Activated CD4-positive, alpha-beta T cell treated with anti-CD3 and anti-CD28 coated beads for 36 hours (primary cell): ENCODE measurements at regions not wholly inside any gene's neighbourhood (a gene's known extent, or its start where the extent isn't known, plus 50 kb on each side); places are given as distances from the start of the nearest gene placed in this dataset.

ENCODE experiments used
- ATAC-seq: fragments of 200-7000 bp; cut with Tn5 transposase; one replicate; pipeline ENCODE4 v1.10.0; 2021; ENCODE audit warnings: mild to moderate bottlenecking, moderate library complexity
- CTCF ChIA-PET: fragments of 350-600 bp; sonication (Branson Sonifier 250); formaldehyde crosslinking; loops from one replicate; lab custom pipeline; 2021; ENCODE audit warnings: antibody characterized with exemption; lab: Charles Lee
- POLR2A ChIA-PET: fragments of 350-600 bp; sonication (Branson Sonifier 250); formaldehyde crosslinking; loops from one replicate; lab custom pipeline; 2021; ENCODE audit warnings: antibody characterized with exemption, inconsistent platforms; lab: Charles Lee
- DNase-seq: peaks from one replicate; pipeline ENCODE4 v3.0.0-alpha.2; 2020
- H3K27ac Mint-ChIP-seq: one replicate; pipeline ENCODE4 v1.8.0; 2021; ENCODE audit warnings: mixed read lengths
- H3K27me3 Mint-ChIP-seq: one replicate; pipeline ENCODE4 v1.8.0; 2021; ENCODE audit warnings: mixed read lengths
- H3K36me3 Mint-ChIP-seq: one replicate; pipeline ENCODE4 v1.8.0; 2021; ENCODE audit warnings: low read depth, mixed read lengths
- H3K4me1 Mint-ChIP-seq: one replicate; pipeline ENCODE4 v1.8.0; 2021; ENCODE audit warnings: mixed read lengths
- H3K4me3 Mint-ChIP-seq: one replicate; pipeline ENCODE4 v1.8.0; 2021; ENCODE audit warnings: mild to moderate bottlenecking, moderate library complexity, mixed read lengths
- H3K9me3 Mint-ChIP-seq: one replicate; pipeline ENCODE4 v1.8.0; 2021; ENCODE audit warnings: low read depth, mixed read lengths
- intact Hi-C, 2 experiments: fragments of 100-400 bp; cut with DNase I in 1 of 2; cut with micrococcal nuclease in 1 of 2; formaldehyde crosslinking; loops; one replicate each; pipeline versions ENCODE4 v1.14.2 to v1.15.1; 2022 to 2024; cut with DNase I, micrococcal nuclease

DNA sequence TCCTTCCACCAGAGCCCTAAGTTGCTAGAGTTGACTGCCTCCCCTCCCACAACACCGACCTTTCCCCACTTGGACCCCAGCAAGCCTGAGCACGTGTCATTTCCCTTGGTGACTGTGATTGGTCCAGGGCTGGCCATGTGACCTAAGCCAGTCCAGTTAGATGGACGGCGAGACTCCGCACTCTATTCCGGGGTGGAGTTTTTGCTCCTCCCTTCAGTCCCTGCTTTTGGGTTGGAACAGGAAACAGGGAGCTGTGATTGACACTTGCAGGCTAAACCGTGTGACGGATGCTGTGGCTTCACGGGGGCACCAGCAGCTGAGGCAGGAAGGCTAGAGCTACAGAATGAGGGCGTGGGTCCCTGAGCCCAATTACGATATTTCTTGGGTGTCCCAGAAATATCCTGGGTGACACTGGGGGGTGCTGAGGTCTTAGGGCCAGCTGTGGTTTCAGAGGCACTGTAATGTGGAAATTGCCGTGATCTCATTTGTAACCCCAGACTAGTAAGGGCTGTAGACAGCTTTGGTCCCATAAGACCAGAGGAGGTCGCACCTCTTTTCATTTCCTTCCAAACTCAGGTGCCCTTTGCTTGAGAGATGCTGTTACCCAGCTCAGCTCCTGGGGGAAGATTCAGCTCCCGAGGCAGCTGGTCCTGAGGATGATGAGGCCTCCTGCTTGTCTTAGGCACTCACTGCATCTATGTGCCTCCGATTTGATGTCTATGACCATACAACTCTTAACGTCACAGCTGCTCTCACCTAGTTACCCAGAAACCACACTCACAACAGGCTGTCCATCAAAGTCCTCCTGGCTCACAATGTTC, 102.7 kb upstream of the NPTX2 start:
- Mint-ChIP-seq H3K27ac (no peak overlapping the region), H3K27me3 (peaks cover 2% of the 10 kb centered on the region), H3K4me3 (no peak overlapping the region), H3K9me3 (no peaks in the 10 kb centered on the region), H3K4me1 (no peaks in the 10 kb centered on the region), H3K36me3 (no peaks in the 10 kb centered on the region)
- ChIA-PET POLR2A (no interaction called here), CTCF (no interaction called here)
- intact Hi-C loops = no loop called here
- no peak for ATAC-seq
- no peak for DNase-seq

DNA sequence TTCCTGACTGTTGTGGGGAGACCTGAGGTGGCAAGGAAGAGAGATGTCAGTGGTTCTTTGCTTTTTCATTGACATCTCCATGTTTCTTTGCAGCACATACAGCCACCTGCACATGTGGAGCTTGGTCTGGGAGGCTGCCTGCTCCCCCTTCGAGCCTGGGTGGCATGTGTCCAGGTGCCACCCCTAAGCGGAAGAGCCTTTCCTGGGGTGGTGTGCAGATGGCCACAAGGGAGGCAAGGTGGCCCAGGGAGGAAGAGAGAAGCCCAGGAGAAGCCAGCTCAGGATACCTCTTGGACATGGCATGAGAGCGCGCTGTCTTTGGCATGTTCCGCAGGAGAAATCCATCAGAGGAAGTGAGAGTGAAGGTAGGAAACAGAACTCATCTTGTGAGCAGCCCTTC, 105.9 kb upstream of the NPTX2 start:
- ATAC-seq (no peak), DNase-seq (no peak)
- Mint-ChIP-seq H3K27me3 (peaks cover 5% of the 10 kb centered on the region), H3K9me3 (no peaks in the 10 kb centered on the region), H3K4me3 (no peak overlapping the region), H3K36me3 (no peaks in the 10 kb centered on the region), H3K4me1 (no peaks in the 10 kb centered on the region), H3K27ac (no peak overlapping the region)
- intact Hi-C loops = no loop called here
- CTCF ChIA-PET = no interaction called here
- POLR2A ChIA-PET = no interaction called here

DNA sequence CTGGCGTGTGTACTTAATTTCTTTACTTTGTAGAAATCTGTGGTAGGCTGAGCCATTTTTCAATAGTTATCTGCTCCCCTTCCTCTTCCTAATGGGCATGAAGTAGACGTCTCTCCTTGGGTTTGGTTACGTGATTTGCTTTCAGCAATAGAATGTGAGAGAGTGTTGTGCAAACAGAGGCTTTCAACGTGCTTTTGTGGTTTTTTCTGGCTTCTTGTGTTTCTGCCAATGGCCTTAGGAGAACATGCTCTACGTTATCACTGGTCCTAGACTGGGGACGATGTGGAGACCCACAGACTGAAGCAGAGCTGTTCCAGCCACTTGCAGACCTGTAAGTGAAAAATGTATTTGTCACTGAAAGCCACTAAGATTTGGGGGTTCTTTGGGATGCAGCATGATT, 107.2 kb upstream of the NPTX2 start:
- CTCF ChIA-PET = interaction anchor here (0.5 kb wide), 1 partner anchor 103 kb away, joined by 3 read pairs; no protein-coding TSS in a partner anchor
- POLR2A ChIA-PET = interaction anchor here (0.7 kb wide), 1 partner anchor 315 kb away, joined by 4 read pairs; no protein-coding TSS in a partner anchor
- intact Hi-C loops = no loop called here

DNA sequence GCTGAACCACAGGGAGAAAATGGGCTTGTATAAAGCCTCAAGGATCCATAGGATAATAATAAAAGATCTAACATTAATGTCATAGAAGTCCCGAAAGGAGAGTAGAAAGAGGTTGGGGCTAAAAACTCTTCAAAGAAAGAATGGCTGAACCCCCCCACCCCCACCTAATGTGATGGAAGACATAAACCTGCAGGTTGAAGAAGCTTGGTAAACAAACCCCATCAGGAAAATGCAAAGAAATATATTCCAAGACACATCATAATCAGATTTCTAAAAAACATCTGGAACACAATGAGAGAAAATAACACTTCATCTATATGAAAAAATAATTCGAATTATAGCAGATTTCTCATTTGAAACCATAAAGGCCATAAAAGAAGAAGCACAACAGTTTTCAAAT, 105.6 kb upstream of the BAIAP2L1 start:
- H3K9me3 Mint-ChIP-seq = peaks cover 2% of the 10 kb centered on the region
- POLR2A ChIA-PET = no interaction called here
- DNase-seq = no peak
- H3K4me1 Mint-ChIP-seq = no peaks in the 10 kb centered on the region
- H3K36me3 Mint-ChIP-seq = no peaks in the 10 kb centered on the region
- intact Hi-C loops = no loop called here
- no peak overlapping the region for H3K4me3 Mint-ChIP-seq
- H3K27ac Mint-ChIP-seq = no peak overlapping the region
- no peak for ATAC-seq
- peaks cover 7% of the 10 kb centered on the region for H3K27me3 Mint-ChIP-seq
- CTCF ChIA-PET = interaction anchor here (0.7 kb wide), 1 partner anchor 149 kb away, joined by 3 read pairs; no protein-coding TSS in a partner anchor

More for the DNA sequence above, 107.2 kb upstream of the NPTX2 start:
- Mint-ChIP-seq H3K27me3 (peaks cover 5% of the 10 kb centered on the region), H3K36me3 (no peaks in the 10 kb centered on the region), H3K4me3 (no peak overlapping the region), H3K27ac (no peak overlapping the region), H3K9me3 (peaks cover 2% of the 10 kb centered on the region), H3K4me1 (no peaks in the 10 kb centered on the region)
- no peak for ATAC-seq
- no peak for DNase-seq

DNA sequence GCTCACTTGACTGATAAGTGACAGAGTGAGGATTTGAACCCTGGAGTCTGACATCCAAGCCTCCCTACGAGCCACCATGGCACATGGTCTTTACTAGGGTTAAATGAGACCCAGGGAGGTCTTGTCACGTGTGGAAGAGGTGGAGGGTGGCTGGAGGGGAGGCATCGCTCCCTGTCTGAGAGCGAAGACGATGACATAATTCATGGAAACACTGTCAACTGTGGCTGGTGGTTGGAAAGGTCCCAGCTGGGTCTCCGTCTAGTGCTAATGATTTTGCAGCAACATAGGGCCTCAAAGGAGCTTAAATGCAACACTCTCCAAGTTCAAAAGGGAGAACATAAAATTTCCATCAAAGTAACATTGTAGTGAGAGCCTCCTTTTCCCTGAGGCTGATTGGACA, 99.9 kb upstream of the BAIAP2L1 start:
- ATAC-seq = no peak
- H3K4me3 Mint-ChIP-seq = no peak overlapping the region
- intact Hi-C loops = no loop called here
- no peaks in the 10 kb centered on the region for H3K4me1 Mint-ChIP-seq
- DNase-seq = no peak
- no peak overlapping the region for H3K27ac Mint-ChIP-seq
- H3K9me3 Mint-ChIP-seq = peaks cover 17% of the 10 kb centered on the region
- H3K36me3 Mint-ChIP-seq = no peaks in the 10 kb centered on the region
- ChIA-PET POLR2A (no interaction called here), CTCF (interaction anchor here (0.6 kb wide), 1 partner anchor 75 kb away, joined by 3 read pairs; no protein-coding TSS in a partner anchor)
- peaks cover 4% of the 10 kb centered on the region for H3K27me3 Mint-ChIP-seq

DNA sequence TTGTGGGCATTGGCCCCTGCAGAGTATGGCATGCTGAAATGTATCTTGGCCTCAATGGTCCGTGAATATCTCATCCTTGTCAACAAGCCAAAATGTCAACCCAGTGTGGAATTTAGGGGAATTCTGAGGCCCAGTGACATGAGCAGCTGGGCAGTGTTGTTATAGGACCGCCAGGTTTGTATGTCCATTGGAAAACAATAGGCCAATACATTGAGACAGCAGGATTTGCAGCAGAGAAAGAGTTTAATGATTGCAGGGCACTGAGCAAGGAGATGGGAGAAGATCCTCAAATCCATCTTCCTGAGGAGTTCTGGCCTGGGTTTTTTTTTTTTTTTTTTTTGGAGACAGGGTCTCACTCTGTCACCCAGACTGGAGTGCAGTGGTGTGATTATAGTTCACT, 95.7 kb upstream of the BAIAP2L1 start:
- CTCF ChIA-PET = interaction anchor here (1.0 kb wide), 1 partner anchor 64 kb away, joined by 3 read pairs; no protein-coding TSS in a partner anchor
- no peaks in the 10 kb centered on the region for H3K4me1 Mint-ChIP-seq
- DNase-seq (no peak), ATAC-seq (no peak)
- POLR2A ChIA-PET = no interaction called here
- H3K36me3 Mint-ChIP-seq = no peaks in the 10 kb centered on the region
- H3K27ac Mint-ChIP-seq = no peak overlapping the region
- intact Hi-C loops = no loop called here
- H3K27me3 Mint-ChIP-seq = peaks cover 2% of the 10 kb centered on the region
- no peak overlapping the region for H3K4me3 Mint-ChIP-seq
- peaks cover 21% of the 10 kb centered on the region for H3K9me3 Mint-ChIP-seq

DNA sequence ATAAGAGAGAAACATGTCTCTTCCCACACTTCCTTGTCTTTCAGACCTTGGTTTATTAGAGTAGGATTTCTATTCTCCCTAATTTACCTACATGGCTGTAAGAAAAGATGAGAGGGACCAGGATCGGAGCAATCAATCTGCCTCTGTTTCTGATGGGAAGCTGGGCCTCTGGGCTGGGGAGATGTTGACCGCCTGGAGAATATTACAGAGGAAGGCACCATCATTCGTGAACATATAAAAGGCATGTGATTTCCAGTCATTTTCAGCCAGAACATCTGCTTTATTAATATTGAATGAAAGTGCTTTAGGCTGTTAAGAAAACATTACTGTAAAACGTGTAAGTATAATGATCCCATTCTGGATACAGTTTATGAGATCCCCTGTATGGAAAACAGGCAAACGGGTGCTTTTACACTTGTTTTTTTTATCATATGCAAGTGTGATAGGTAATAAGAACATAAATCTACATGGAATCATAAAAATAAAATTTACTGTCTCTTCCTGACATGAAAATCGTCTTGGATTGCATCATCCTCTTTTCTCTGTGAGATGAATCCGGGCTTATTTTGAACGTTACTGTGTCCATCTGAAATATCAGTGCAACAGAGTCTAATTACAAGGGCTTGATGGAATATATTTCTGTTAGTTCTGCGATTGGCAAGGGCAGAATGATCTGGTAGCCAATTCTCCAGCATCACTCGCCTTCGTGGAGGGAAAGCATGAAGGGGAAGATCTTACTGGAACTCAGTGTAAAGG, 94.5 kb upstream of the BAIAP2L1 start:
- no peak for ATAC-seq
- H3K36me3 Mint-ChIP-seq = no peaks in the 10 kb centered on the region
- H3K9me3 Mint-ChIP-seq = peaks cover 21% of the 10 kb centered on the region
- peaks cover 2% of the 10 kb centered on the region for H3K27me3 Mint-ChIP-seq
- ChIA-PET POLR2A (no interaction called here), CTCF (no interaction called here)
- no peak overlapping the region for H3K27ac Mint-ChIP-seq
- no peak overlapping the region for H3K4me3 Mint-ChIP-seq
- H3K4me1 Mint-ChIP-seq = no peaks in the 10 kb centered on the region
- no peak for DNase-seq
- intact Hi-C loops = no loop called here

DNA sequence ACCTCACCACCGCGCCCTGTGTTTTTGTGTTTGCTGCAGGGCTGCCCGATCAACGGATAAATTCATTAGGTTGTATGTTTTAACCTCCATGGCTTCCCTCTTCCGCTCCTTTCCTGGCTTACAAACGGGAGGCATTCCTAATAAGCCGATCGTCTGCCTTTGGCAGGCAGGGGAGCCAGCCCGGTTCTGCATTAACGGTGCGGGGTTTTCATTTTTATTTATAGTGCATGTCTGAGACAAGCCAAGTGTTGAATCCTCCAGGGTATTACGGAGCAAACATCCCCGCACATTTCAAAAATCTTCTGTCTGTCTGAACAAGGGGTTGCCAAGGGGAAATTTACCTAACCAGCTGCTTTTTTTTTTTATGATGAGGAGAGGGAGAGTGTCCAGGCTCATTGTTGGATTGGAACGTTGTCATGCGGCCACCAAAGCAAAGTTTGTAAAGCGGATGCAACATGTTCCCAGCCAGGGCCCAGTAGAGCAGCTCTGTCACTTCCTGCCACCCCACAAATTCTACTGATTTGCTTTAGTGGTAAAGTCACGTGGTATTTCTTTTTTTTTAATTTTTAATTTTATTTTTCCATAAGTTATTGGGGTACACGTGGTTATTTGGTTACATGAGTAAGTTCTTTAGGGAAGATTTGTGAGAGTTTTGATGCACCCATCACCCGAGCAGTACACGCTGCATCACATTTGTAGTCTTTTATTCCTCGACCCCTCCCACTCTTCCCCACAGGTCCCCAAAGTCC, 92.3 kb upstream of the BAIAP2L1 start:
- Mint-ChIP-seq H3K9me3 (peaks cover 15% of the 10 kb centered on the region), H3K36me3 (no peaks in the 10 kb centered on the region), H3K27ac (no peak overlapping the region), H3K4me3 (no peak overlapping the region), H3K27me3 (no peaks in the 10 kb centered on the region), H3K4me1 (no peaks in the 10 kb centered on the region)
- ATAC-seq (no peak), DNase-seq (no peak)
- CTCF ChIA-PET = no interaction called here
- intact Hi-C loops = no loop called here
- POLR2A ChIA-PET = no interaction called here

DNA sequence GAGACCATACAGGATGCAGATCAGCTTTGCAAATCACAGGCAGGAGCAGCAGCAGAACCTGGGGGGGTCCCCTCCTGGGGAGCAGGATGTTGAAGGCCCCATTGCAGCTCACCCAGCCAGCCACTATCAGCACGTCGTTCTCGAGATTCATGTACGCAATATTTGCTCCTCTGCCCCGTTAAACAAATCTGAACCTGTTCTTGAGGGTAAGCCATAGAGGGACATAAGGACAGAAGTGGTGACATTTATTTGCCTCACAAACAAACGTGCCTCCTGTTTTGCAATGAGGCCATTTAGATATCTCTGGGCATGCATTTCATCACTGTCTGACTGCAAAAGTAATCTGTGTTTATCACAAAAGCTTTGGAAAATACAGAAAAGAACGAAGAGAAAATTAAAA, 87.3 kb upstream of the BAIAP2L1 start:
- DNase-seq = no peak
- CTCF ChIA-PET = interaction anchor here (0.6 to 0.7 kb wide), 2 partner anchors 72 to 1040 kb away, joined by 3 read pairs; no protein-coding TSS in a partner anchor
- Mint-ChIP-seq H3K4me3 (no peak overlapping the region), H3K4me1 (no peaks in the 10 kb centered on the region), H3K9me3 (no peaks in the 10 kb centered on the region), H3K36me3 (no peaks in the 10 kb centered on the region), H3K27me3 (peaks cover 5% of the 10 kb centered on the region), H3K27ac (no peak overlapping the region)
- ATAC-seq = no peak
- POLR2A ChIA-PET = no interaction called here
- intact Hi-C loops = no loop called here

DNA sequence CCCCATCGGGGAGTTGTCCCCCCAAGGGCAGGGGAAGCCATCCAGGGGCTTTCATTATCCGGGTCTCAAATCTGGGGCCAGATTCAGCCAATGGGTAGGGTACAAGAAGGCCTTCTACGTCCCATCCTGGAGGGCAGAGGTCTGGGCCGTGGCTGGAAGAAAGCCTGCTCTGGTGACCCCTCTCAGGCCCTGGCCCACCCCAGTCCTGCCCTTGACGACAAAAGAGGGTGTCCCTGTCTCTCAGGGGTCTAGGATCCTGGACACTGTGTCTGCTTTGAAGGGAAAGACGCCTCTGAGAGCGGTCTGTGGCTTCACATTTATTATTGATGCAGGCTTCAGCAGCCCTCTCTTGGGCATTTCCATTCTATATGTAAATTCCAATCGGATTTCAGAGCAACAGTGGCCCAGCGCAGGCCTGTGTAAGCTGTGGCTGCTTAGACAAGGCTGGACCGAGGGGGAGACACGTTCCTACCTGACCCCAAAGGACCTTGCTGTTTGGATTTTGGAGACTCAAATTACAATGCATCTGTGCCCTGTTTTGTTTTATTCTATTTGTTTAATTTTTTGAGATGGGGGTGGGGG, 83.2 kb upstream of the BAIAP2L1 start:
- DNase-seq = no peak
- no peaks in the 10 kb centered on the region for H3K9me3 Mint-ChIP-seq
- intact Hi-C loops = no loop called here
- H3K27ac Mint-ChIP-seq = no peak overlapping the region
- no peaks in the 10 kb centered on the region for H3K36me3 Mint-ChIP-seq
- CTCF ChIA-PET = interaction anchor here (0.6 kb wide), 1 partner anchor 423 kb away, joined by 3 read pairs; no protein-coding TSS in a partner anchor
- H3K27me3 Mint-ChIP-seq = peaks cover 5% of the 10 kb centered on the region
- ATAC-seq = no peak
- no peaks in the 10 kb centered on the region for H3K4me1 Mint-ChIP-seq
- H3K4me3 Mint-ChIP-seq = no peak overlapping the region
- POLR2A ChIA-PET = no interaction called here
